GM23338 (cell line): ENCODE measurements at regions not wholly inside any gene's neighbourhood (a gene's known extent, or its start where the extent isn't known, plus 50 kb on each side); places are given as distances from the start of the nearest gene placed in this dataset.

Experiments used
- ATAC-seq: fragments of 200-7000 bp; cut with Tn5 transposase; 3 replicates; pipeline ENCODE4 v1.9.1; 2020
- DNase-seq: peaks from one replicate; pipeline ENCODE4 v3.0.0-alpha.2; 2015; ENCODE audit warnings: low spot score
- H2AFZ ChIP-seq: fragments of 200-600 bp; sonication (generic); 2 replicates; pipeline ENCODE4 v1.8.0; 2016; ENCODE audit warnings: antibody characterized with exemption, mild to moderate bottlenecking, moderate library complexity
- H3F3A ChIP-seq: fragments of 200-600 bp; sonication (generic); replicated peaks from 2 replicates; pipeline ENCODE4 v1.8.0; 2017; ENCODE audit warnings: antibody characterized with exemption, mixed run types, low read depth
- H3K27ac ChIP-seq: fragments of 200-600 bp; sonication (generic); 2 replicates; pipeline ENCODE4 v1.6.1; 2016; ENCODE audit warnings: low read depth
- H3K27me3 ChIP-seq: fragments of 200-600 bp; sonication (generic); 2 replicates; pipeline ENCODE4 v1.8.0; 2016; ENCODE audit warnings: mild to moderate bottlenecking, mixed run types, moderate library complexity; ENCODE audit not compliant: insufficient read depth
- H3K36me3 ChIP-seq: fragments of 200-600 bp; sonication (generic); 2 replicates; pipeline ENCODE4 v1.8.0; 2016; ENCODE audit warnings: mild to moderate bottlenecking; ENCODE audit not compliant: insufficient read depth
- H3K4me1 ChIP-seq: fragments of 200-600 bp; sonication (generic); 2 replicates; pipeline ENCODE4 v1.8.0; 2016; ENCODE audit warnings: mild to moderate bottlenecking, moderate library complexity; ENCODE audit not compliant: insufficient read depth
- H3K4me2 ChIP-seq: fragments of 200-600 bp; sonication (generic); 2 replicates; pipeline ENCODE4 v1.7.1; 2017; ENCODE audit warnings: mixed run types
- H3K4me3 ChIP-seq: fragments of 200-600 bp; sonication (generic); 2 replicates; pipeline ENCODE4 v1.6.1; 2016; ENCODE audit warnings: mixed run types
- H3K79me2 ChIP-seq: fragments of 200-600 bp; sonication (generic); replicated peaks from 2 replicates; pipeline ENCODE4 v1.8.0; 2017; ENCODE audit warnings: mild to moderate bottlenecking; ENCODE audit not compliant: insufficient read depth
- H3K9me2 ChIP-seq: fragments of 200-600 bp; sonication (generic); 2 replicates; pipeline ENCODE4 v1.8.0; 2017; ENCODE audit not compliant: insufficient read depth
- H4K20me1 ChIP-seq: fragments of 200-600 bp; sonication (generic); replicated peaks from 2 replicates; pipeline ENCODE4 v1.8.0; 2017; ENCODE audit warnings: mild to moderate bottlenecking; ENCODE audit not compliant: insufficient read depth
- H3K27ac Mint-ChIP-seq: 2 replicates; pipeline ENCODE4 v1.8.0; 2020; ENCODE audit warnings: inconsistent platforms, mild to moderate bottlenecking, moderate library complexity, mixed read lengths
- H3K27me3 Mint-ChIP-seq: 3 replicates; pipeline ENCODE4 v1.8.0; 2022; ENCODE audit warnings: low read depth, mild to moderate bottlenecking, moderate library complexity, mixed read lengths, inconsistent platforms; ENCODE audit not compliant: insufficient read depth, poor library complexity
- H3K36me3 Mint-ChIP-seq: 3 replicates; pipeline ENCODE4 v1.8.0; 2021; ENCODE audit warnings: low read depth, mild to moderate bottlenecking, inconsistent platforms, moderate library complexity, mixed read lengths
- H3K4me1 Mint-ChIP-seq: 3 replicates; pipeline ENCODE4 v1.8.0; 2020; ENCODE audit warnings: mild to moderate bottlenecking, inconsistent platforms, mixed read lengths
- H3K4me3 Mint-ChIP-seq: 3 replicates; pipeline ENCODE4 v1.8.0; 2021; ENCODE audit warnings: moderate library complexity, mild to moderate bottlenecking, inconsistent platforms, mixed read lengths
- H3K9me3 Mint-ChIP-seq: 3 replicates; pipeline ENCODE4 v1.8.0; 2020; ENCODE audit warnings: moderate library complexity, mild to moderate bottlenecking, inconsistent platforms, mixed read lengths
- CREB1 ChIP-seq: fragments of 250-450 bp; sonication (Bioruptor Pico); IDR thresholded peaks from 2 replicates; pipeline ENCODE4 v1.5.0; 2020; ENCODE audit warnings: low read depth, mild to moderate bottlenecking, moderate library complexity
- EZH2 ChIP-seq: fragments of 200-600 bp; sonication (generic); IDR thresholded peaks from one replicate; pipeline ENCODE4 v1.8.0; 2017; ENCODE audit warnings: antibody characterized with exemption, mild to moderate bottlenecking, low read depth; ENCODE audit not compliant: unreplicated experiment
- EZH2phosphoT487 ChIP-seq: fragments of 200-600 bp; sonication (generic); IDR thresholded peaks from one replicate; pipeline ENCODE4 v1.8.1; 2018; ENCODE audit warnings: antibody characterized with exemption; ENCODE audit not compliant: unreplicated experiment
- JUNB ChIP-seq: IDR thresholded peaks from one replicate; pipeline ENCODE4 v1.6.1; 2016; ENCODE audit warnings: antibody characterized with exemption; ENCODE audit not compliant: unreplicated experiment
- NANOG ChIP-seq: IDR thresholded peaks from 2 replicates; pipeline ENCODE4 v1.6.1; 2016; ENCODE audit warnings: antibody characterized with exemption, borderline replicate concordance
- POLR2AphosphoS5 ChIP-seq: IDR thresholded peaks from 2 replicates; pipeline ENCODE4 v1.6.1; 2016; ENCODE audit warnings: antibody characterized with exemption, low read depth
- STAT1 ChIP-seq: IDR thresholded peaks from one replicate; pipeline ENCODE4 v1.6.1; 2016; ENCODE audit warnings: antibody characterized with exemption; ENCODE audit not compliant: unreplicated experiment
- ZNF114 ChIP-seq: fragments of 250-450 bp; sonication (Bioruptor Pico); IDR thresholded peaks from 2 replicates; pipeline ENCODE4 v1.5.0; 2020; ENCODE audit warnings: mild to moderate bottlenecking, moderate library complexity
- ZNF331 ChIP-seq: fragments of 250-450 bp; sonication (Bioruptor Pico); IDR thresholded peaks from 2 replicates; pipeline ENCODE4 v1.5.0; 2020; ENCODE audit warnings: low read depth, mild to moderate bottlenecking, moderate library complexity
- TF ChIP-seq, protein P1 (sequence below): IDR thresholded peaks from one replicate; pipeline ENCODE4 v1.6.1; 2018; ENCODE audit warnings: antibody characterized with exemption; ENCODE audit not compliant: unreplicated experiment
- TF ChIP-seq, protein P2 (sequence below), 2 experiments: fragments of 200-600 bp in 1 of 2; sonication (generic) in 1 of 2; conservative IDR thresholded peaks; 2 replicates each; pipeline versions ENCODE4 v1.5.1 to v1.6.1; 2016 to 2017; ENCODE audit warnings: antibody characterized with exemption in 2 of 2, low read depth in 2 of 2, mild to moderate bottlenecking in 2 of 2, moderate library complexity in 1 of 2
- TF ChIP-seq, protein P3 (sequence below): IDR thresholded peaks from 2 replicates; pipeline ENCODE4 v1.6.1; 2016; ENCODE audit warnings: antibody characterized with exemption
- TF ChIP-seq, protein P4 (sequence below): fragments of 250-450 bp; sonication (Bioruptor Pico); IDR thresholded peaks from 2 replicates; pipeline ENCODE4 v1.5.0; 2020; ENCODE audit warnings: mild to moderate bottlenecking, moderate library complexity

DNA sequence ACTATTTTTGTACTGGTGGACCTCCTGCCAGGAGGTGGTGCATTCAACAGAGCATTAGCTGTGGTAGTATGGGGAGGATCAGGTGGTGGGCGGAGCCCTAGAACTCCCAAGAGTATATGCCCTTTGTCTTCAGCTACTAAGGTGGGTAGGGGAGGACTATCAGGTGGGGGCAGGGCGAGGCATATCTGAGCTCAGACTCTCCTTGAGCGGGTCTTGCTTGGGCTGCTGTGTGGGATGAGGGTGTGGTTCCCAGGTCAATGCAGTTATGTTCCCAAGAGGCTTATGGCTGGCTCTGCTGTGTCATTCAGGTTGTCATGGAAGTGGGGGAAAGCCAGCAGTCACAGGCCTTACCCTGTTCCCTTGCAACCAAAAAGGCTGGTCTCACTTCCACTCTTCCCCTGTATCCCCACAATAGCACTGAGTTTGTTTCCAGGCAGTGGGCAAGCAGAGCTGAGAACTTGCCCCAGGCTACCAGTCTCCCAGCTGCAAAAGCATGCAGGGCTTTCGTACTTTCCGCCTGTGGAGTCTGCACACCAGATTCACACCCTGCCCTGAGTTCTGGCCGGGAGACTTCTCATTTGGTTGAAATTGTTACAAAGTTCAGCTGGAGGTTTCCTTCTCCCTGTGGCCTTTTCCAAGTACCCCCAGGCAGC, 93.7 kb upstream of the DPPA4 start:
- no peak overlapping the region for H3K27ac ChIP-seq
- H3K4me1 Mint-ChIP-seq: peaks cover 26% of the 10 kb centered on the region
- no peaks in the 10 kb centered on the region for H3K27me3 ChIP-seq
- no peak overlapping the region for H3K4me2 ChIP-seq
- peaks cover 11% of the 10 kb centered on the region; the same call in 1 of the 2 replicates for H3K9me2 ChIP-seq
- H3K27me3 Mint-ChIP-seq: peaks cover 6% of the 10 kb centered on the region
- no peak overlapping the region for H3K4me3 ChIP-seq
- H3K36me3 Mint-ChIP-seq: no peaks in the 10 kb centered on the region
- H3K36me3 ChIP-seq: no peaks in the 10 kb centered on the region
- H3K27ac Mint-ChIP-seq: no peak overlapping the region
- no peak for TF ChIP-seq POLR2AphosphoS5
- no peak for TF ChIP-seq CREB1 (CRISPR knock-in tag)
- no peak for TF ChIP-seq STAT1
- TF ChIP-seq, protein P1, sequence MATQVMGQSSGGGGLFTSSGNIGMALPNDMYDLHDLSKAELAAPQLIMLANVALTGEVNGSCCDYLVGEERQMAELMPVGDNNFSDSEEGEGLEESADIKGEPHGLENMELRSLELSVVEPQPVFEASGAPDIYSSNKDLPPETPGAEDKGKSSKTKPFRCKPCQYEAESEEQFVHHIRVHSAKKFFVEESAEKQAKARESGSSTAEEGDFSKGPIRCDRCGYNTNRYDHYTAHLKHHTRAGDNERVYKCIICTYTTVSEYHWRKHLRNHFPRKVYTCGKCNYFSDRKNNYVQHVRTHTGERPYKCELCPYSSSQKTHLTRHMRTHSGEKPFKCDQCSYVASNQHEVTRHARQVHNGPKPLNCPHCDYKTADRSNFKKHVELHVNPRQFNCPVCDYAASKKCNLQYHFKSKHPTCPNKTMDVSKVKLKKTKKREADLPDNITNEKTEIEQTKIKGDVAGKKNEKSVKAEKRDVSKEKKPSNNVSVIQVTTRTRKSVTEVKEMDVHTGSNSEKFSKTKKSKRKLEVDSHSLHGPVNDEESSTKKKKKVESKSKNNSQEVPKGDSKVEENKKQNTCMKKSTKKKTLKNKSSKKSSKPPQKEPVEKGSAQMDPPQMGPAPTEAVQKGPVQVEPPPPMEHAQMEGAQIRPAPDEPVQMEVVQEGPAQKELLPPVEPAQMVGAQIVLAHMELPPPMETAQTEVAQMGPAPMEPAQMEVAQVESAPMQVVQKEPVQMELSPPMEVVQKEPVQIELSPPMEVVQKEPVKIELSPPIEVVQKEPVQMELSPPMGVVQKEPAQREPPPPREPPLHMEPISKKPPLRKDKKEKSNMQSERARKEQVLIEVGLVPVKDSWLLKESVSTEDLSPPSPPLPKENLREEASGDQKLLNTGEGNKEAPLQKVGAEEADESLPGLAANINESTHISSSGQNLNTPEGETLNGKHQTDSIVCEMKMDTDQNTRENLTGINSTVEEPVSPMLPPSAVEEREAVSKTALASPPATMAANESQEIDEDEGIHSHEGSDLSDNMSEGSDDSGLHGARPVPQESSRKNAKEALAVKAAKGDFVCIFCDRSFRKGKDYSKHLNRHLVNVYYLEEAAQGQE: no peak
- TF ChIP-seq EZH2: no peak
- TF ChIP-seq, protein P2, sequence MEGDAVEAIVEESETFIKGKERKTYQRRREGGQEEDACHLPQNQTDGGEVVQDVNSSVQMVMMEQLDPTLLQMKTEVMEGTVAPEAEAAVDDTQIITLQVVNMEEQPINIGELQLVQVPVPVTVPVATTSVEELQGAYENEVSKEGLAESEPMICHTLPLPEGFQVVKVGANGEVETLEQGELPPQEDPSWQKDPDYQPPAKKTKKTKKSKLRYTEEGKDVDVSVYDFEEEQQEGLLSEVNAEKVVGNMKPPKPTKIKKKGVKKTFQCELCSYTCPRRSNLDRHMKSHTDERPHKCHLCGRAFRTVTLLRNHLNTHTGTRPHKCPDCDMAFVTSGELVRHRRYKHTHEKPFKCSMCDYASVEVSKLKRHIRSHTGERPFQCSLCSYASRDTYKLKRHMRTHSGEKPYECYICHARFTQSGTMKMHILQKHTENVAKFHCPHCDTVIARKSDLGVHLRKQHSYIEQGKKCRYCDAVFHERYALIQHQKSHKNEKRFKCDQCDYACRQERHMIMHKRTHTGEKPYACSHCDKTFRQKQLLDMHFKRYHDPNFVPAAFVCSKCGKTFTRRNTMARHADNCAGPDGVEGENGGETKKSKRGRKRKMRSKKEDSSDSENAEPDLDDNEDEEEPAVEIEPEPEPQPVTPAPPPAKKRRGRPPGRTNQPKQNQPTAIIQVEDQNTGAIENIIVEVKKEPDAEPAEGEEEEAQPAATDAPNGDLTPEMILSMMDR (conservative IDR thresholded peaks at IDR 0.05; ENCODE audit: low read depth in 2 of 2): no peak
- TF ChIP-seq NANOG: no peak
- TF ChIP-seq, protein P3, sequence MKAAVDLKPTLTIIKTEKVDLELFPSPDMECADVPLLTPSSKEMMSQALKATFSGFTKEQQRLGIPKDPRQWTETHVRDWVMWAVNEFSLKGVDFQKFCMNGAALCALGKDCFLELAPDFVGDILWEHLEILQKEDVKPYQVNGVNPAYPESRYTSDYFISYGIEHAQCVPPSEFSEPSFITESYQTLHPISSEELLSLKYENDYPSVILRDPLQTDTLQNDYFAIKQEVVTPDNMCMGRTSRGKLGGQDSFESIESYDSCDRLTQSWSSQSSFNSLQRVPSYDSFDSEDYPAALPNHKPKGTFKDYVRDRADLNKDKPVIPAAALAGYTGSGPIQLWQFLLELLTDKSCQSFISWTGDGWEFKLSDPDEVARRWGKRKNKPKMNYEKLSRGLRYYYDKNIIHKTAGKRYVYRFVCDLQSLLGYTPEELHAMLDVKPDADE: no peak
- TF ChIP-seq JUNB: no peak
- no peak for TF ChIP-seq ZNF331
- TF ChIP-seq, protein P4, sequence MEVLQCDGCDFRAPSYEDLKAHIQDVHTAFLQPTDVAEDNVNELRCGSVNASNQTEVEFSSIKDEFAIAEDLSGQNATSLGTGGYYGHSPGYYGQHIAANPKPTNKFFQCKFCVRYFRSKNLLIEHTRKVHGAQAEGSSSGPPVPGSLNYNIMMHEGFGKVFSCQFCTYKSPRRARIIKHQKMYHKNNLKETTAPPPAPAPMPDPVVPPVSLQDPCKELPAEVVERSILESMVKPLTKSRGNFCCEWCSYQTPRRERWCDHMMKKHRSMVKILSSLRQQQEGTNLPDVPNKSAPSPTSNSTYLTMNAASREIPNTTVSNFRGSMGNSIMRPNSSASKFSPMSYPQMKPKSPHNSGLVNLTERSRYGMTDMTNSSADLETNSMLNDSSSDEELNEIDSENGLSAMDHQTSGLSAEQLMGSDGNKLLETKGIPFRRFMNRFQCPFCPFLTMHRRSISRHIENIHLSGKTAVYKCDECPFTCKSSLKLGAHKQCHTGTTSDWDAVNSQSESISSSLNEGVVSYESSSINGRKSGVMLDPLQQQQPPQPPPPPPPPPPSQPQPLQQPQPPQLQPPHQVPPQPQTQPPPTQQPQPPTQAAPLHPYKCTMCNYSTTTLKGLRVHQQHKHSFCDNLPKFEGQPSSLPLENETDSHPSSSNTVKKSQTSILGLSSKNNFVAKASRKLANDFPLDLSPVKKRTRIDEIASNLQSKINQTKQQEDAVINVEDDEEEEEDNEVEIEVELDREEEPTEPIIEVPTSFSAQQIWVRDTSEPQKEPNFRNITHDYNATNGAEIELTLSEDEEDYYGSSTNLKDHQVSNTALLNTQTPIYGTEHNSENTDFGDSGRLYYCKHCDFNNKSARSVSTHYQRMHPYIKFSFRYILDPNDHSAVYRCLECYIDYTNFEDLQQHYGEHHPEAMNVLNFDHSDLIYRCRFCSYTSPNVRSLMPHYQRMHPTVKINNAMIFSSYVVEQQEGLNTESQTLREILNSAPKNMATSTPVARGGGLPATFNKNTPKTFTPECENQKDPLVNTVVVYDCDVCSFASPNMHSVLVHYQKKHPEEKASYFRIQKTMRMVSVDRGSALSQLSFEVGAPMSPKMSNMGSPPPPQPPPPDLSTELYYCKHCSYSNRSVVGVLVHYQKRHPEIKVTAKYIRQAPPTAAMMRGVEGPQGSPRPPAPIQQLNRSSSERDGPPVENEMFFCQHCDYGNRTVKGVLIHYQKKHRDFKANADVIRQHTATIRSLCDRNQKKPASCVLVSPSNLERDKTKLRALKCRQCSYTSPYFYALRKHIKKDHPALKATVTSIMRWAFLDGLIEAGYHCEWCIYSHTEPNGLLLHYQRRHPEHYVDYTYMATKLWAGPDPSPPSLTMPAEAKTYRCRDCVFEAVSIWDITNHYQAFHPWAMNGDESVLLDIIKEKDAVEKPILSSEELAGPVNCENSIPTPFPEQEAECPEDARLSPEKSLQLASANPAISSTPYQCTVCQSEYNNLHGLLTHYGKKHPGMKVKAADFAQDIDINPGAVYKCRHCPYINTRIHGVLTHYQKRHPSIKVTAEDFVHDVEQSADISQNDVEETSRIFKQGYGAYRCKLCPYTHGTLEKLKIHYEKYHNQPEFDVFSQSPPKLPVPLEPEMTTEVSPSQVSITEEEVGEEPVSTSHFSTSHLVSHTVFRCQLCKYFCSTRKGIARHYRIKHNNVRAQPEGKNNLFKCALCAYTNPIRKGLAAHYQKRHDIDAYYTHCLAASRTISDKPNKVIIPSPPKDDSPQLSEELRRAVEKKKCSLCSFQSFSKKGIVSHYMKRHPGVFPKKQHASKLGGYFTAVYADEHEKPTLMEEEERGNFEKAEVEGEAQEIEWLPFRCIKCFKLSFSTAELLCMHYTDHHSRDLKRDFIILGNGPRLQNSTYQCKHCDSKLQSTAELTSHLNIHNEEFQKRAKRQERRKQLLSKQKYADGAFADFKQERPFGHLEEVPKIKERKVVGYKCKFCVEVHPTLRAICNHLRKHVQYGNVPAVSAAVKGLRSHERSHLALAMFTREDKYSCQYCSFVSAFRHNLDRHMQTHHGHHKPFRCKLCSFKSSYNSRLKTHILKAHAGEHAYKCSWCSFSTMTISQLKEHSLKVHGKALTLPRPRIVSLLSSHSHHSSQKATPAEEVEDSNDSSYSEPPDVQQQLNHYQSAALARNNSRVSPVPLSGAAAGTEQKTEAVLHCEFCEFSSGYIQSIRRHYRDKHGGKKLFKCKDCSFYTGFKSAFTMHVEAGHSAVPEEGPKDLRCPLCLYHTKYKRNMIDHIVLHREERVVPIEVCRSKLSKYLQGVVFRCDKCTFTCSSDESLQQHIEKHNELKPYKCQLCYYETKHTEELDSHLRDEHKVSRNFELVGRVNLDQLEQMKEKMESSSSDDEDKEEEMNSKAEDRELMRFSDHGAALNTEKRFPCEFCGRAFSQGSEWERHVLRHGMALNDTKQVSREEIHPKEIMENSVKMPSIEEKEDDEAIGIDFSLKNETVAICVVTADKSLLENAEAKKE (CRISPR knock-in tag): no peak
- TF ChIP-seq EZH2phosphoT487: no peak
- no peak for TF ChIP-seq ZNF114 (CRISPR knock-in tag)
- no peak for ATAC-seq
- peak overlapping the region; percentile 49; the same call in 1 of the 2 replicates for H2AFZ ChIP-seq
- peaks cover 10% of the 10 kb centered on the region for H3K9me3 Mint-ChIP-seq
- no peaks in the 10 kb centered on the region for H3K79me2 ChIP-seq
- peaks cover 10% of the 10 kb centered on the region; the same call in 1 of the 2 replicates for H3K4me1 ChIP-seq
- H4K20me1 ChIP-seq: no peaks in the 10 kb centered on the region
- no peaks in the 10 kb centered on the region for H3F3A ChIP-seq
- no peak for DNase-seq
- H3K4me3 Mint-ChIP-seq: no peak overlapping the region
